Frontal cortex (tissue), 3 donors: ENCODE measurements at regions not wholly inside any gene's neighbourhood (a gene's known extent, or its start where the extent isn't known, plus 50 kb on each side); places are given as distances from the start of the nearest gene placed in this dataset.
A peak's percentile ranks its signal among the peaks of the same experiment; 100 is the strongest.

Experiments
- DNase-seq, 2 donors: peaks; one replicate each; pipeline ENCODE4 v3.0.0; 2012; ENCODE audit warnings: low spot score in 2 of 2
- FAIRE-seq: peaks from 2 replicates; lab custom pipeline; 2012; peaks lifted over from hg19 to GRCh38; lab: Jason Lieb, UNC
- donor health status: control.
- donor health status: control.
- donor health status: control.

DNA sequence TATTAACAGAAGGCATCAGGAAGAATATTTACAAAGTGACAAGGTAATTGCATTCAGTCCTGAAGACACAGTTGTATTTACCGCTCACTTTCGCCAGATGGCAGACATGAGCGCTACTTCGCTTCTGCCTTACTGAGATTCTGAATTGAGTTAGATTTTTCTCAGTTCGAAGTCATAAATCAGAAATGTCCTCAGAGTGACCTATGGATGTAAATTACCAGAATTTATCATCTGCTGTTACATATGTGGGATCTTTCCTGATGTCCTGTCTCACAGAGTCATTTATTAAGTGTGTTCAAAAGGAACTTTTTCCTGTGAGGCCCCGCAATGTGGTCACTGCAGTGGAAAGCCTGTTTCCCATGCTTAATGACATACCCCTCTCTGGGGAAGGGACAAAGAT is 97.3 kb upstream of the DCLK2 start:
- DNase-seq (peak; percentile 3 to 15), FAIRE-seq (peak; percentile 77)

GRCh38 chr4:149983401-149983800 is 94.8 kb upstream of the DCLK2 start:
- FAIRE-seq (no peak), DNase-seq (no peak)

DNA sequence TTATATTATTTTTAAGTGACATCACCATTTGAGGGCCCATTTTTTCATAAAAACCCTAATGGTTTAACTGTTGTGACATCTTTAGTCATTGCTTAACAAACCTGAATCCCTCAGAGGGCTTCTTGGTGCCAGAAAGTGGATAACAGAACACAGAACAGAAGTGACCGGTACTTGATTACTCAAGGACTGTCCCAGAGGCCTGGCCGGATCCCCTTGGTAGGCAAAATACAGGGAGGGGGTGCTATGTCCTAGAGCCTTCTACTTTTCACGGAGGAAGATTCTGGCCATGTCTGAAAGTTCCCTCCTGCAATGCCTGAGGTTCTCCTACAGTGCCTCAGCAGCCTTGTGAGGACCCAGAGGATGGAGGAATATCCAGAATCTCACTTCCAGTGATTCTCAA is 94.3 kb upstream of the DCLK2 start:
- DNase-seq, result no peak
- no peak for FAIRE-seq

DNA sequence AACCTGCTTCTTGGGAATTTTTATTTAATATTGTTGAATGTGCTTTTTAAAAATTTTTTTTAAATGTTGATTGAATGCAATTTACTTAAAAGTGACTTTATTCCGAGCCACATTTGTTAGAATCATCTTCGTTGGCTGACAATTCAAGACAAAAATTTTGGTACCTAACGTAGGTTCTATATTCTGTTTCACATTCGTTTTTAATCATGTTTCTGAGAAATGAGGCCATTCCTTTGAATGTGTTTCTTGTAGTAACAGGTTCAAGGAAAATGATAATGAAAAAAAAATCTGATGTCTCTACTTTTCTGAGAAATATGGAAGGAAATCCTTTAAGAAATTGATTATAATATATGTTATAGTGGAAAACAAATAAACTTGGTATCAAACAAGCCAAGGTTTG is 92.3 kb upstream of the DCLK2 start:
- DNase-seq (no peak), FAIRE-seq (no peak)

- DNase-seq (no peak), FAIRE-seq (no peak)
Measured at GRCh38 chr4:149986917-149987316, 91.3 kb upstream of the DCLK2 start.

DNA sequence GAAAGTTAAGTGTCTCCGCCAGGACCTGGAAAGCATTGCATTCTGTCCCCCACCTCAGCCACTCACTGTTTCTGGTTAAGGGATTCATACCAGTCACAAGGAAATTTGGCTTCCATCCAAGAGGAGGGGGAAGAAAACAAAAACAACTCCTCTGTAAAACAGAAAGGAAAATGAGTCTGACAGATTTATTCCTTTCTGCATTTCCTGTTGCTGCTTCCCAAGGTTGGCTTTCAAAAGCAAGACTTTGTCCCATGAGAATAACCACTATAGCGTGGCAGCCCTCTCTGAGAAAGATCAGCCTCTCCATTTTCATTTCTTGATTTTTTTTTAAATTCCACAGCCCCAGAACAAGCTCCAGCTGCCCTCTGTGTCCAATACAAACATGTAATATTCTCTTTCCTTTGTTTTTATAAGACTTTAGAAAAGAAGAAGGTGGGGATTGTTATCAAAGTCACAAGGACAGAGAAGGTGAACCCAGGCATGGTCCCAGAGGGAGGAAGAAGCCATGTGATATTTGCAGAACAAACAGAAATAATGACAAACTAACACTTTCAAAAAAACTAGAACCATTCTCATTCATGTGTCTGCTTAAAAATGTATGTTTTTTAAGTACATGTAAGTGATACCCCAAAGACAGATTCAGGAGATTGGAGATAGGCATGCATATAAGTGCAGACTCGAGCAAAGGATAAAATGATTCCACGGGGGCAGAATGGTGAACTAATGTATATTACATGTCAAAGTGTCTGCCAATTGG is 90.7 kb upstream of the DCLK2 start:
- DNase-seq, result no peak
- no peak for FAIRE-seq

DNA sequence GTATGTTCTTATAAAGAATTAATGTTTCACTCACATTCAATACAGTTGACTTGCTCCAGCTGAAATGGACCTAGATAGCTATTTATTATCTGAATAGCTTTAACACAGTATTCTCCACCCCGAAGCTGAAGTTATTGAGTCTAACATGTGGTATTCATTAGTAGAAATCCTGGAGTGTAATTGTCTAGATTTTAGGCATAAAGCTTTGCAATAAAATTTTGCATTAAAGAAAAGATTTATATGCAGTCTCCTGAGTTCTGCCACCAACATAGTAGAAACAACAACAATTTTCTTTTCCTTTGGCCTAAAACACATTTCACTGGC is 90.2 kb upstream of the DCLK2 start:
- no peak for DNase-seq
- no peak for FAIRE-seq

- no peak for DNase-seq
- no peak for FAIRE-seq
Measured at GRCh38 chr4:149993030-149993429, 85.2 kb upstream of the DCLK2 start.

- no peak for DNase-seq
- no peak for FAIRE-seq
Measured at GRCh38 chr4:149995134-149995756, 83.0 kb upstream of the DCLK2 start.

DNA sequence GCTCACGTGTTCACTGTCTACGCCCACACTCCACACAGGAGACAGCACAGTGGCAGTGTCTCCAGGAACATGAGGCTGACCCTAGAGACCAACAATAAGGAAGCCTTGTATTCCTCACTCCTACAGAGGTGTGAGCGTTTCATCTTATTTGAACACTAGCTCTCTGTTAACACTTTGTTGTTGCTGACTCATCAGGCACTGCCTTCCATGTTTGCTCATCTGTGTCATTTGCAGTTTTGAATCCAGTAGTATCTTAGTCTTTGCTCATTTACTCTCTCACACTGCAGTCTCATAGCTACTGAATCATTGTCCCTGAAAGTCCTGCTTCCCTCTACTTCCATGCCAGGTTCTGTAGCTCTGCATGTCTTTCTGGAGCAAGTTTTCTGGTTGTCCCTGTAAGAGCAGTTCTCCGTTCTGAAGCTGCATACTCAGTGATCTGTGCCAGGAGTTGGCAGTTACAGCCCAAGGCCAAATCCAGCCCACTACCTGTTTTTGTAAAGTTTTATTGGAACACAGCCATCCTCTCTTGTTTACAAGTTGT is 80.3 kb upstream of the DCLK2 start:
- DNase-seq, result peak in 1 of 2 donors; percentile 11
- FAIRE-seq, result no peak

GRCh38 chr4:149999485-150000074 is 78.7 kb upstream of the DCLK2 start:
- peak; percentile 67 for FAIRE-seq

DNA sequence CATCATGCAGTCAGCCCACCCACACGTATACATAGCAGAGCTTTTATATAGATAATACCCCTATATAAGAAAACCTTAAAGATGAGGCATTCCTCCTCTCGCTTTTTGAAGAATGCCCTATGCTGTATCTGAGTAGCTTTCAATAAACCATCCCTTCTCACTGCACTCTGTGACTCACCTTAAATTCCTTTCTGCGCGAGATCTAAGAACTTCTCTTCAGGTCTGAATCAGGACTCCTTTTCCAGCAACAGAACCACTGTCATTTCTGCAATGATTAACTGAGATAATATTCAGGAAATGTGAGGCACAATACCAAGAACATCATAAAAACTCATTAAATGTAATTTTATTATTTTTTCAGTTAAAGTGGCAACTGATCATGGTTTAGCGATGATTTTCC is 76.4 kb upstream of the DCLK2 start:
- FAIRE-seq (no peak), DNase-seq (no peak)

More at GRCh38 chr4:149999485-150000074, 78.7 kb upstream of the DCLK2 start:
- peak; percentile 14 to 24 for DNase-seq

GRCh38 chr4:150002561-150002960 is 75.7 kb upstream of the DCLK2 start:
- DNase-seq, result no peak
- no peak for FAIRE-seq

GRCh38 chr4:150004481-150004880 is 73.8 kb upstream of the DCLK2 start:
- FAIRE-seq (no peak), DNase-seq (no peak)

DNA sequence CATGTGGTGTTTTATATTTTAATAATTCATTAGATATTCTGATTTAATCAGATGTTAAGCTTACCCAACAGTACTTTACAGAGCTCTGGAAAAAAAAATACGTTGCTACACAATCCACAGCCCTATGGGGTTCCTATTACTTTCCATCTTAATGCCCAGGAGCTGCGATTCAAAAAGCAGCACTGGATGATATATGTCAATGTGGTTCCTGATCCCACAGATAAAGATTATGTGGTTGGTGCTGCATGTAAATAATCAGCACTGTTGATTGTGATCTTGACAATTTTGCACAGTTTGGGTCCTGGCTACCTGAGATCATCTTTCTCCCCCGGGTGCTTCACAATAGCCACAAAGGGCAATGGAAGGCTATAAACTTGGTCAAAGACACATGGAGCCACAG is 72.7 kb upstream of the DCLK2 start:
- DNase-seq (no peak), FAIRE-seq (no peak)

DNA sequence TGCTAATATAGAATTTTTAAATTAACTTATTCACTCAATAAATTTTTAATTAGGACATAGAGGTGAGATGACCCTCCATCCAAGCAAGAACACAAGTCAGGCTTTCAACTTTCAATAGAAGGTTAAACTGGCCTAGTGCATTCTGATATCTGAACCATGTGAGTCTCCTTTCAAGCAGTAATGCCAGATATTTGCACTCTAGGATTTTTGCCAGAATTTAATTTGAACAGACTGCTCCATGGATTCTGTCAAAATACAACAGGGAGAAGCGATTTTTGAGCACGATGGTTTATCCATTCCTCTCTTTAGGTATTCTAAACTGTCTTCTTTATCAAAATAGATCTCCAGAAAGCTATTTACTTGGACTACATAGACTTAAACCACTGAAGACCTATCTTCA is 72.0 kb upstream of the DCLK2 start:
- DNase-seq, result no peak
- no peak for FAIRE-seq

DNA sequence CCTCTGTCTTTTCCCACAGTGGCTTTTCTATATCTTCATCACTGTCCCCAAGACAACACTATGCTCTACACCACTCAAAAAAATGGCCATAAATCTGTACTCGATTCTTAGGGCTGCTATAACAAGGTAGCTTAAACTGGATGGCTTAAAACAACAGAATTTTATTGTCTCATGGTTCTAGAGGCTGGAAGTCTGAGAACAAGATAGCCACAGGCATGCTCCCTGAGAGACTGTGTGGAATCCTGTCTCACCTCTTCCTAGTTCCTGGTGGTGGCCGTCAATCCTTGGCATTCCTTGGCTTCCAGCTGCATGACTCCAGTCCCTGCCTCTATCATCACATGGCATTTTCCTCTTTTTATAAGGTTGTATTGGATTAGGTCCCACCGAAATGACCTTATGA is 70.7 kb upstream of the DCLK2 start:
- FAIRE-seq (no peak), DNase-seq (no peak)

- FAIRE-seq (no peak), DNase-seq (no peak)
Measured at GRCh38 chr4:150008546-150008945, 69.7 kb upstream of the DCLK2 start.

DNA sequence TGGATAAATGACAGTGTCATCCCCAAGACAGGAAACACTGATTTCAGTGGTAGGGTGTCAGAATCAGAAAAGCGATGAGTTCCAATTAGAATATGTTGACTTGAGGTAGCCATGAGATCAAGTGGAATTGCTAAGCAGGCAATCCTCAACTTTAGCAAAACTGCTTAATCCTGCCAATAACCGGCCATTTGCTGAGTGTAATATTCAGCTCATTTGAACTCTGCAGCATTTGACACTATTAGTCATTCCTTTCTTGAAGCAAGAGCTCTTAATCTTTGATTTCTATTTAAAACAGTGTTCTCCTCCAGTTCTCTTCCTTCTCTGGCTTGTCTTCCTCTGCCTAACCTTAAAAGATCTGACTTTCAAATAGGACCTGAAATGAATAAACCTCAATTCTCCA is 68.7 kb upstream of the DCLK2 start:
- FAIRE-seq (no peak), DNase-seq (no peak)

DNA sequence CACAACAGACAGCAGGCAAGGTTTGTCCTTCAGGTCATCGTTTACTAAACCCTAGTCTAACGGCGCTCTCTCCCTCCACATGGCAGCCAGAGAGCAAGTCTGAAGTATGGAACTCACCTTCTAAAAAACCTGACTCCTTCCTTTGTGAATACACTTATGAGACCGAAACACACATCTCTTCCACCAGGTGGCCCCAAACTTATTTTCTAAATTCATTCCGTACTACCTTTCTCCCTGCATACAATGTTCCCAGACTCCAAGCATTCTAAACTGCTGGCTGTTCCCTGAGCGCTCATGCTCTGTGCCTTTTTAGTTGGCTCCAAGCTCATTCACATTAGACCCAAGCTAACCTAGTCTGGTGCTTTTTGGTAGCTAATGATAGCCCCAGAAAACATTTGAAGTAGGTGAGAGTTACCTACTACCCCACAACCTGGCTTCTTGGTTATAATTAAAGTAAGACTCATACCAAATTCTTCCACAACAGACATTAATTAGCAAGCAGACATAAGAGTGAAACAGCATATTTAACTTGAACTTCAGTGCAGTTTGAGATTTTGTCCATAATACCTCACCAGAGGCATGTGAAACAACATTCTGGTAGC is 67.6 kb upstream of the DCLK2 start:
- DNase-seq (peak in 1 of 2 donors; percentile 18), FAIRE-seq (no peak)

- no peak for DNase-seq
- FAIRE-seq, result no peak
Measured at GRCh38 chr4:150012851-150013360, 65.3 kb upstream of the DCLK2 start.
